ENCODE measurements at regions not wholly inside any gene's neighbourhood (a gene's known extent, or its start where the extent isn't known, plus 50 kb on each side); places are given as distances from the start of the nearest gene placed in this dataset.
"Not testable (repeated sequence)": the region's sequence is repeated elsewhere in the genome, so short reads cannot be mapped to it uniquely, and the experiment has no call there.

DNA sequence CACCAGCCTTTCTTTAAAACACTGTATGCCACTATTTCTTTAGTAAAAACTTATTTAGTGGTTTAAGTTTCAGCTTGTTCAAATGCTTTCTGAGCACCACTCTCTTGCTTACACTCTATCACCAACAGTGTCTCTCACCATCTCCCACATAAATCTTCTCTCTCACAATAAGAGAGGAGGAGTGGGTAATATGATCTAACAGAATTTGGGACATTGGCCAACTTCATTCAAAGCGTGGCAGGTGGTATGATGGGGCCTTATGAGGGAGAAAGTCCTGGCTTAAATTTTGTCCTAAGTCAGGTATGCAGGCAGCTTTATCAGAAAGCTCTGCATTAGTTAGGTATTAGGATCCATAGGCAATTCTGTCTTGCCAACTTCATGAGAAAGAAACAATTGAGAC lies 1132.5 kb downstream of the TUSC7 start:
- no peak for DNase-seq (ENCODE audit: low spot score)

GRCh38 chr3:117843356-117843755 lies 1133.8 kb downstream of the TUSC7 start:
- no peak for DNase-seq (ENCODE audit: low spot score)

GRCh38 chr3:117844676-117845075 lies 1135.1 kb downstream of the TUSC7 start:
- no peak for DNase-seq (ENCODE audit: low spot score)

DNA sequence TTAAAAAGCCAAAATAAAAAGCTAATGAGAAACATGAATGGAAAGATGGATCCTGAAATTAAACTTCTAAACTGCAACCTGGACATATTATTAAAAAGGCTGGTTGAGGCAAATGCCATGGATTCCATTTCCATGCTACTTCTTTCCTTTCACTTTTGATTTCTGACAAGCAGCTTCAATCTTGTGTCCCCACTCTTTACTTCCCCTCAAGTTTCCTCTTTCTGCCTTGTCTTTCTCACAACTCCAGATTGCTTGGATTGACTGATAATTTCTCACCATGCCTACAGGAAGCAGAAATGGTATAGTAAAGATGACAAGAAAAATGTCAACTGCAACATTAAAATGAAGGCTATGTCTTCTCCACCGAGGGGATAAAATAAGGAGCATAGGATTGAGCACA lies 1136.7 kb downstream of the TUSC7 start:
- no peak for DNase-seq (ENCODE audit: low spot score)

DNA sequence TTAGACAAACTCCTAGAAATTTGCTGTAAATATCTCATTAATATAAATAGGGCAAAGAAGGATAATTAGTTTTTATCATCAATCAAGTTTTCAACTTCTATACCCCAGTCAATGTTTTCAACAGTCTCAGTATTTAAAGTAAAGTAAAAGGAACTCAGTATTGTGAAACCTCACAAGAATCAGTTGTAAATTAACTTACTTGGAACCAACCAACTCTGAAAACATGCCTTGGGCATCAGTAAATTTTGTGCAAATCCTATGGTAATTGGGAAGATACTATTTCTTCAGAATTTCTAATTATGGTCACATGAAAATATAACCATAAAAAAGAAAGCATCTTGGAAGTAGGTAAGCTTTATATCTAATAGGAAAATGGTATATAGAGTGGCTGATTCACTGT lies 1139.0 kb downstream of the TUSC7 start:
- DNase-seq (ENCODE audit: low spot score) = no peak

DNA sequence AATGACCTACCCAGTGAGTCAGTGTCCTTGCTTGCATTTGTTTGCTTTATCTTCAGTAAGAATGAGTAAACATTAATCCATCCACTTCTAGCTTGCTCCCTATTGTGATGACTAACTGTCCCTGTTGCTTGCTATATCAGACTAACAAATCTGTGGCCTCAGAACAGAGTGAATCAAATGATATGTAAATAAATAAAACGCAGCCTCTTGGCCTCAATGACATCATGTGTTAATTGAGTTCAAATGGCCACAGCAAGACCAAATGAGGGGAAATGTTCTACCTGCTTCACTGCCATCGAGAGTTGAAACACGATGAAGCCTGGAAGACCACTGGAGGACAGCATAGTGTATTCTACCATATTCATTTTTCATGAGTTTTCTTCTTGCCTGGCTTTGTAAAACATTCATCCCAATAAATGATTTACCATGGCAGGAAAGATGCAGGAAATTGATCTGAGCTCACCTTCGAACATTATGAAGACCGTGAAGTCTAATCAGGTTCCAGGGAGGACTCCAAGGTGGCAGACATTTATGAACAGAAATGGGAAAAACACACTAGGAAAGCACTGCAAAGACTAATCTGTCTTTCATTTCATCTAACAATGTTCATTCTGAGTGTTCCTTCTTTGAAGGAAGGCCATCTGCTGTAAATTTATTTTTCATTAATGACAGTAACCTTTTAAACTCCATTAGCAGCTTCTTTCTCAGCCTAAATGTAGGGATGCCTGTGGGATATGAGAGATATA lies 1144.5 kb downstream of the TUSC7 start:
- peak; percentile 25 for DNase-seq (ENCODE audit: low spot score)

GRCh38 chr3:117856354-117856753 lies 1146.8 kb downstream of the TUSC7 start:
- DNase-seq (ENCODE audit: low spot score) = no peak

DNA sequence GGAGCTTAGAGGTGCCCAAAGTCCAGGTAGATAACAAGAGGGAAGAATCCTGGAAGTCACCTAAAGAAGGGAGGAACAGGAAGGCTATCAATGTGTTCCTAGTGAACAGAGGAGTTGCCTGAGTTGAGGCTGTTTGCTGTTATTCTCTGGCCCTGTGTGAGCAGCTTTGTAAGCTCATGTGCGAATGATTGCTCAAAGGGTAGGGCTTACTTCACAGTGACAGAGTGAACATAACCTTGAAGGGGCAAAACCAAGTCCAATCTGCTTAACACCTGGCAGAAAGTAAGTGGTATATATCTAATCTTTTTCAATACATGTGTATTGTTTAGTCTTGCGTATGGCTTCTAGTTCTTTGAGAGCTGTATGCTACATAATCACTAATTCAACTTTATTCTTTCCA lies 1153.6 kb downstream of the TUSC7 start:
- no peak for DNase-seq (ENCODE audit: low spot score)

- no peak for DNase-seq (ENCODE audit: low spot score)
These were observed 1155.8 kb downstream of the TUSC7 start for GRCh38 chr3:117865338-117865737.

DNA sequence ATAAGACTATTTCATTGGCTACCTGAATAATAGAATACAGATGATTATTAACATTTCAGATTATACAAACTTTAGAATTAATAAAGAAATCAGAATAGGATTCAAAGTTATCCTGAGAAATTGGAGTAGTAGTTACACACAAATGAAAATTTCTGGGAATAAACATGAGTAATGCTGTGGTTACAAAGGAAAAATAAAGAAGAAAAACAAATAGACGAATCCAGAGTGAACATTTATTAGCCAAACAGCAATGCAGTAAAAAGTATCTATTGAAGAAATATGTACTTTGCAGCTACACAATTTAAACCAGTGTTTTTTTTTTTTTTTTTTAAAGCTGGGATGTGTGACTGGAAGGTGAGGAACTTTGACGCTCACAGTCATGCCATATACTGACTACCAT lies 1159.2 kb downstream of the TUSC7 start:
- no peak for DNase-seq (ENCODE audit: low spot score)

DNA sequence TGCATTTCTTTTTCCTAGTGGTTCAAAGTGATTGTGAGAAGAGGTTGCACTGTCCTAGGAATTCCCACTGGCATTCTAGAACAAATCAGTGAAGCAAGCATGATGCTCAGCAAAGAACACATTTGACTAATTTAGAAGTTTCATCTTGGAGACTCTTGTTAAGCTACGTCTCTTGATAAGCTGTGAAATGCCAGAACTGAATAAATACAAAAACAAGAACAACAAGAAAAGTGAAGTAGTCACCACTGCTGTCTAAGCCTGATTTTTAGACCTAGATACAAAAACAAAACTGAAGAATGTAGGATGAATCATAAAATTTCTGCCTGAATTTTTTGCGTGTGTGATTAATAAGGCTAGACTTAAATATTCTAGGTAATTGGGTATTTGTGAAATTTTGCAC lies 1162.4 kb downstream of the TUSC7 start:
- no peak for DNase-seq (ENCODE audit: low spot score)

GRCh38 chr3:117872594-117873248 lies 1161.9 kb downstream of the IGSF11 start:
- DNase-seq (ENCODE audit: low spot score) = not testable (repeated sequence)

- DNase-seq (ENCODE audit: low spot score) = no peak
These were observed 1161.4 kb downstream of the IGSF11 start for GRCh38 chr3:117873249-117873600.

DNA sequence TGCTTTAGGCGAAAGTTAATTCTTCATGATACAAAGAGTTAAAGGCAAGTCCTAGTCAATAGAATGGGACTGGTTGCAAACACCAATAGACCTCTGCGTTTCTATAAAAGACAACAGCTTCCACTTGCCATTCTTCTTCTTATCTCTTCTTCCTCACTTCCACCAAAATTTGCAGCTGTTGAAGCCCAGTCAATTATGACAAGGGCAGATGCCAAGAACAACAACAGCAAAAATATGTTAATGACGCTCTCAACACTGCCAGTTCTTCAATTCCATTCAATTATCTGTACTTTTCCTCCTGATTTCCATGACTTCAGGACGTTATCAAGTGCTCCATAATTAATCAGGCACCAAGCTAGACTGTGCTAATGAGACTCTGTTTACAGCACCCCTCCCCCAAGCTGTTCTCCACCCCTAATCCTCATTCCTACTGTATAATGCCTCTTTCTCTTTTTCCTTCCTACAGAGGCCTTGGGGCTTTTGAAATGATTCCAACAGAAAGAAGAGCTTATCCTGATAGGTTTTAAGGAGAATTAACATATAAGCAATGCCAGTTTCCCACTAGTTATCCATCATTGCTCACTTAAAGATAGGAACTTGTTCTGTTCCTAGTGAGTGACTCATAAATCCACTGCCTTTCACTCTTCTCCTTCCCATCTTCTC lies 1160.5 kb downstream of the IGSF11 start:
- no peak for DNase-seq (ENCODE audit: low spot score)

DNA sequence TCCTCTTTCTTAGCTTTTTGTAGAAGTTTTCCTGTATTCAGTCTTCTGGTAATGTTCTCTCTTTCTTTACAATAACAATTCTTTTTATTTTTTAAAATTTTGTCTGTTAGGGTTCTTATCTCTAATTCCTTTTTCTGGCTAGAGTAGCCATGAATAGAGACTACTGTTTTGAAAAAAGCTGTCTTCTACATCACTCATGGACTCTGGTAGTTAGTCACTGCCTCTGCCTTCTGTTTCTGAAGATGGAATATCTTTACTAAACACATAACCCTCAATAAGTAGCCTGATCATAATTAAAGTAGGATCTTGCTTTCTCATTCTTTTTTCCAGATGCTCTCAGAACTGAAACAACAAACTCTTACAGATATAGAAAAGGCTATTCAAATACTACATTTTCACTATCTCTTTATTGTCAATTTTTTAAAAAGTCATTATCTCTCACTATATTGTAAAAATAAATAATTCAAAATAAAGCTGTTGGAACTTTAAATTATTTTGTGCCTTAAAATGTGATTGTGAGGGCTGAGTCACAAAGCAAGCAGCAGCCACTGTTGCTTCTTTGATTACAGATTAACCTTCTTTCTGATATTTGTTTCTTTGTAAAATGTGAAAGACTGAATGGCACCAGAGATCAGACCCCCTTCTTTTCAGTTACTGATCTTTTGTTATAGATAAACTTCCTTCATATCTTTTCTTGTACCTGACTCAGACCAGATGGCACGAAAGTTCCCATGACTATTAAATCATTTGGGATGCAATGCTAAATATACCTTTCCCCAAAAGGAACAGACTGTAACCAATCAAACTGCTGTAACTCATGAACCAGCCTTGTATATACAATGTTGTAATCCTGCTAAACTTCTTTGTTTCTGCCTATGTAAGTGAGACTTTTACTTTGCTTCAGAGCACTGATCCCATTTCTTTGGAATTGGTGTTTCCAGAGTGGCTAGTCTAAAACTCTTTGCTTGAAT lies 1159.5 kb downstream of the IGSF11 start:
- DNase-seq (ENCODE audit: low spot score) = no peak

DNA sequence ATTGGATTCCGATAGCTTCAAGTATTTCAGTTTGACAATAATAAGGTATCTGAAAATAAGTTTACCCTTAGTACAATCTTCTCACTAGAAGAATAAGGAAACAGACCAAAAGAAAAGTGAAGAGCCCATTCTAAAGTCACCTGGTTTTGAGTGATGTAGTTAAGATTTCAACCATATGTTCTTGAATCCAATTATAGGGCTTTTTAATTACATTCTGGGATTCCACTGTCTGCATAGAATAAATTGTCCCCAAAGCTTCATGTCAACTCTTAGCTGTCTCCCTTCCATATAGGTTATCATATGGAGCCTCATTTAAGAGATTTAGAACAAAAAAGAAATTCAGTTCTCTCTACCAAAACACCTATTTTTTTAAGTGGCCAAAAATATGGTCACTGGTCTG lies 1158.8 kb downstream of the IGSF11 start:
- no peak for DNase-seq (ENCODE audit: low spot score)

GRCh38 chr3:117880638-117881037 lies 1154.0 kb downstream of the IGSF11 start:
- DNase-seq (ENCODE audit: low spot score) = no peak

DNA sequence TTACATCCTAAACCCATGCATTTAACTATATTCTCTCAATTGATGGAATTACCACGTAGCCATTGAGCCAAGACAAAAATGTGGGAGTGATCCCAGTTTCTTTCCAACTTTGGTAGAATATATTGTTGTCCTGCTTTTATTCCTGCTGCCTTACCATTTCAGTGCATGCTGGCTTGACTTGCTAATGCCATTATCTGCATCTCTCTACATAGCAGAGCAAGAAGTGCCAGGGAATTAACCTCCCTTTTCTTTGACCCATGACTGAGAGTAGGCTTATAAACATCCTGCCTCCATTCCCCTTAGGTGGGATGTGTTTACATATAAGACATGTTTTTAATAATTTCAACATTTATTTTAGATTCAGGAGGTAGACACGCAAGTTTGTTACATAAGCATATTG lies 1153.4 kb downstream of the IGSF11 start:
- DNase-seq (ENCODE audit: low spot score) = no peak

GRCh38 chr3:117885011-117885441 lies 1149.6 kb downstream of the IGSF11 start:
- DNase-seq (ENCODE audit: low spot score) = no peak

- DNase-seq (ENCODE audit: low spot score) = no peak
These were observed 1148.5 kb downstream of the IGSF11 start for GRCh38 chr3:117886147-117886546.

DNA sequence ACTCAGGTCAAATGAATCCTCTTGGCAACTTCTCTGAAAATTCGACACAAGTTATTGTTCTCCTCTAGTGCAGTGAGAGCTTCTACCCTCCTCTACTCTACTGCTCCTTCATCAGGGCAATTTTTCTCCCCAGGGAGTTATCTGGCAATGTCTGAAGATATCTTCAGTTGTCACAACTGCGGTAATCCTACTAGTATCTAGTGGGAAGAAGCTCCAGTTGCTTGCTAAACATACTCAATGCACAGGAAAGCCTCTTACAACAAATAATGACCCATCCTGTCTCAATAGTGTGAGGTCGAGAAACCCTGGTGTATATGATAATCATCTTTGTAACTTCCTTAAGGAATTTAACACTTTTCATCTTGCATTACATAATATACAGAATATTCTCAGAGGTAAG lies 1147.6 kb downstream of the IGSF11 start:
- DNase-seq (ENCODE audit: low spot score) = no peak

DNA sequence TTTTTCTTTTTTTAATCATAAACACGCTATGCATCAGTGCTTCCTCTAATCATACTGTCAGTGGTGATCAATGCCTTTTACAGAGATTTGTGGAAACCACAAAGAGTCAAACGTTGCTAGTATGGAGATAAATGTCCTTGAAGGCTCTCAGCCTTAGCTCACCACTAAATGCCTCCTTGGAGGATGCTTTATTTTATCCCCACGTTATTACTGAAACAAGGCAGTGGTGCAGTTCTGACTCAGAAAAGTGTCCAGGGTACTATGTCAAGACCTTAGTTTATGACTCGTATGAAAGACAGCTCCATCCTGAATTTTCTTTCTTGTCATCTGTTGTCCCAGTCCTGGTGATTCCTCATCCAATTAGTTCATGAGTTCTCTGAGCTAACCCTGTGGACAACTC lies 1146.7 kb downstream of the IGSF11 start:
- DNase-seq (ENCODE audit: low spot score) = no peak
